ENCODE measurements at regions not wholly inside any gene's neighbourhood (a gene's known extent, or its start where the extent isn't known, plus 50 kb on each side); places are given as distances from the start of the nearest gene placed in this dataset.
"Not testable (repeated sequence)": the region's sequence is repeated elsewhere in the genome, so short reads cannot be mapped to it uniquely, and the experiment has no call there.

DNA sequence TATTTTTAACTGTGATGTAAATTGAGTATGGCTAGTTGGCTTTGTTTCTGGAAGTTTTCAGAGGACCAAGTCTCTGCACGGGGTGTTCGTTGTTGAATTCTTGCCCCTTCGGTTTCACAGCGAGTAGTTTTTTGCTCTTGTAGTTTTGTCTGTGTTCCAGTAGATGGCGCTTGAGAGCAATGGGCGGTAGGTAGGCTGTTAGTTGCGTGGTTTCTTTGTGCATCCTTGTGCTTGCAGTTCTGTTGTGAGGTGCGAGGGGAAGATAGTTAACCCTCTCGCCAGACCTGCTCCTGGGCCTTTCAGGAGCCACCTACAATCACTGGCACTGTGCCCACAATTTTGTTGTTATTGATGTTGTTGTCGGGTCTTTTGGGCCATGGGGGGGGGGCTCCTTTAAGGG lies 118.1 kb downstream of the SPIN4 start:
- H3K27ac Mint-ChIP-seq (ENCODE audit: unreplicated experiment); H3K27me3 Mint-ChIP-seq (ENCODE audit: low read depth); H3K36me3 Mint-ChIP-seq (ENCODE audit: low read depth); H3K4me3 Mint-ChIP-seq (ENCODE audit: unreplicated experiment); H3K9me3 Mint-ChIP-seq (ENCODE audit: low read depth); DNase-seq (ENCODE audit: low spot score); H3K4me1 Mint-ChIP-seq (ENCODE audit: low read depth): not testable (repeated sequence)

DNA sequence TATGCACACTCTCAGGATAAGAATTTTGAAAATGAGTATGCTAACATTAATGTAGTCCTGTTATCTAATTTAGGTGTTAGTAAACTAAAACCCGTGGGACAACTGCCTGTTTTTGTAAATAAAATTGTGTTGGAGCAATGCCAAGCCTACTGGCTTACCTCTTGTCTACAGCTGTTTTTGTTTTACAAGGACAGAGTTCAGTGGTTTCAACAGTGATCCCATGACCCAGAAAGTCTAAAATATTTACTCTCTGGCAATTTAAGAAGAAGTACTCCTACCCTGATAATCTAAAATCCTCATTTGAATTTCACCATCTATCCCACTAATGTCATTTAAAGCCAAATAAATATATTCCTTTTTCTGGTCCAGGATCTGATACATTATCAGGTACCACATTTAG lies 132.9 kb downstream of the SPIN4 start:
- not testable (repeated sequence) for H3K9me3 Mint-ChIP-seq (ENCODE audit: low read depth); H3K27ac Mint-ChIP-seq (ENCODE audit: unreplicated experiment); DNase-seq (ENCODE audit: low spot score); H3K4me3 Mint-ChIP-seq (ENCODE audit: unreplicated experiment); H3K27me3 Mint-ChIP-seq (ENCODE audit: low read depth); H3K4me1 Mint-ChIP-seq (ENCODE audit: low read depth); H3K36me3 Mint-ChIP-seq (ENCODE audit: low read depth)

DNA sequence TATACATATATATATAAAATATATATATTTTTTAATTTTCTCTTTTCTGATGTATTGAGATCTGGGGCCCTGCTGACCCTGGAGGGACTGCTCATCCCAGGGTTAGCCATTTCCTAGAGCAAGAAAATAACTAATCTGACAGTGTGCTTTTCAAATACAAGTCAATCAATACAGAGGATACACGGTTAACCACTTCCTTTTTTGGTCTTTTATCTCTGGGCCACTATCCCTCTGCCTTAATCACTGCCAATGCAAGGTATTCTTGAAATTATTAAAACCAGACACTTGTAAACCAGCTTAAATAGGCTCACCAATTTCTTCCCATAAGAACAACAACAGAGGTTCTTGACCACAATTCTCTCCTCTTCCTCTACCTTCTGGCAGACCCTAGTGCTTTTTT lies 133.6 kb downstream of the SPIN4 start:
- DNase-seq (ENCODE audit: low spot score); H3K36me3 Mint-ChIP-seq (ENCODE audit: low read depth); H3K4me3 Mint-ChIP-seq (ENCODE audit: unreplicated experiment); H3K27ac Mint-ChIP-seq (ENCODE audit: unreplicated experiment); H3K4me1 Mint-ChIP-seq (ENCODE audit: low read depth); H3K9me3 Mint-ChIP-seq (ENCODE audit: low read depth); H3K27me3 Mint-ChIP-seq (ENCODE audit: low read depth): not testable (repeated sequence)

DNA sequence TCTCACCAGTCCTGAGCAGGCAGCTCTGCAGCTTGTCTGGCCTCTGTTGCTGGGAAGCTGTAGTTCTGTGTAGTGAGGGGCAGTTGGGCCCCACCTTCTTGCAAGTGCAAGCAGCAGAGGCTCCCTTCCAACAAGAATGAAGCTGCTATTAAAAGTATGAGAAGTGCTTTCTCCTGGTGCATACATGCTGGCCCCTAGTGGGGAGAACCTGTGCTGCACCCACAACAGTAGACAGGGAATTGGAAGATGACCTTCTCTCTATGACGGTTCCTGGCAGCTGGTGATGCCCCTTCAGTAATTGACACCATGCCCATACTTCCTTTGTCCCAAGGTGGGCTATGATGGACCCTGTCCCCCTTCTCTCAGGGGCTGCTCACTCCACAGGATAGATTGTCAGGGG lies 141.5 kb downstream of the SPIN4 start:
- DNase-seq (ENCODE audit: low spot score); H3K4me3 Mint-ChIP-seq (ENCODE audit: unreplicated experiment); H3K4me1 Mint-ChIP-seq (ENCODE audit: low read depth); H3K27ac Mint-ChIP-seq (ENCODE audit: unreplicated experiment); H3K36me3 Mint-ChIP-seq (ENCODE audit: low read depth); H3K9me3 Mint-ChIP-seq (ENCODE audit: low read depth); H3K27me3 Mint-ChIP-seq (ENCODE audit: low read depth): not testable (repeated sequence)

DNA sequence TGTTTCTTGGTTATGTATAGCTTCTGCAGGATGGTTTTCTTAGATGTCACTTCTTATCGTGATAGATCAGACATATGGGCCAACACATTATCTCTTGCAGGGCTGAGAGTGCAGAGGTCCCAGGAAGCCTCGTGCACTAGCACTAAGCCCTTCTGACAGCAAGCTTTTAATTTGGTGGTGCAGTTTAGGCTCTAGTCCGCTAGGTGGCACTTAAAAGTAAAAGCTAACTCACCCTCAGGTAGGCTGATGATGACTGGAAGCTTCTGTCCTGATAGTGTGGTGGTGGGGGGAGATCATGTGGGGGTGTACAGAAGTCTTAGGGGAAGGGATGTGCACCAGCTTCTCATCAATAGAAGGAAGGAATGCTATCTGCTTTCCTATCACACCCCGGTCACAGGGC lies 142.0 kb downstream of the SPIN4 start:
- not testable (repeated sequence) for H3K27me3 Mint-ChIP-seq (ENCODE audit: low read depth); DNase-seq (ENCODE audit: low spot score); H3K4me3 Mint-ChIP-seq (ENCODE audit: unreplicated experiment); H3K4me1 Mint-ChIP-seq (ENCODE audit: low read depth); H3K27ac Mint-ChIP-seq (ENCODE audit: unreplicated experiment); H3K36me3 Mint-ChIP-seq (ENCODE audit: low read depth); H3K9me3 Mint-ChIP-seq (ENCODE audit: low read depth)

DNA sequence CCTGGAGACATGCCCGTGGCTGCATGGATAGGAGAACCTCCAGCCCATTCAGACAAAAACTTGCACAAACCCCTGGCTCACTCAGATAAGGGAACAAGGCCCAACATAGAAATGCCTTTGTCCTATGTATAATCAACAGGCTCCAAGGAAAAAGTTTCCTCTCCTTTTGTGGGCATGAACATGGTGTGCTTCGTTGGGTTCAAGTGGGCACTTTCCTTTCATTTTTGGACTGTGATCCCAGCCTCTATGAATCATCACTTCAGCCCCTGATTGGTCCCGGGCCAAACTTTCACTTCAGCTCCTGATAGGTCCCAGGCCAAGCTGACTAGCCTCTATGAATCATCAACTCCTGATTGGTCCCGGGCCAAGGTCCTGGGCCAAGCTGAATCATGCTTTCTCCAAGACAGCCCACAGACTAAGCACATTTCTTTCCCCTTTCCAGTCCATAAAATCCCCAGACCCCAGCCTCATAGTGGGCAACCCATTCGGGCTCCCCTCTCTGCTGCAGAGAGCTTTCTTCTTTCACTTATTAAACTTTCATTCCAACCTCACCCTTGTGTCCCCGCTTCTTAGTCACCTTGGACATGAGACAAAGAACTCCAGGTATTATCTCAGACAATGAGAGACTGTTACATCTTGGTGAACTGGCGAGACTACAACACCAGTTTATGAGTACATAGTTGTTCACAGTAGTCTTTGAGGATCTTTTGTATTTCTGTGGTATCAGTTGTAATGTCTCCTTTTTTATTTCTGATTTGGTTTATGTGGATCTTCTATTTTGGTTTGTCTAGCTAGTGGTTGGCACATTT lies 146.7 kb downstream of the SPIN4 start:
- H3K4me3 Mint-ChIP-seq (ENCODE audit: unreplicated experiment); H3K36me3 Mint-ChIP-seq (ENCODE audit: low read depth); H3K4me1 Mint-ChIP-seq (ENCODE audit: low read depth); H3K27ac Mint-ChIP-seq (ENCODE audit: unreplicated experiment); DNase-seq (ENCODE audit: low spot score); H3K9me3 Mint-ChIP-seq (ENCODE audit: low read depth); H3K27me3 Mint-ChIP-seq (ENCODE audit: low read depth): not testable (repeated sequence)

DNA sequence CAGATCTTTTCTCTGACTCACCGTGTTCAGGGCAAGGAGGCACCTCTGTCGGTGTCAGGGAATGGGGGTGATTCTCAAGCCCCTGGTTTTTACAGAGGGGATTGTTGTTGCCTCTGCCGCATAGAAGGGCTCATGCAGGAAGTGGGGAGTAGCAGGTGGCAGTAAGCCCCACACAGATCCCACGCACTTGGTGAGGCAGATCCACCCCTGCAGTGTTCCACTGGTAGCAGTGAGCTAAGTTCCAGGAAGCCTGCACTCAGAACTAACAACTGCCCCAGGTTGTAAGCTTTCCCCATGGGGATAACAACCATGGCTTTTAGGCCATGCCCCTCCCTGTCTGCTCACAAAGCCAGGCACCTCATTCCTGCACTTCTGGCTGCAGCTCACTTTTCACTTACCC lies 149.1 kb downstream of the SPIN4 start:
- H3K27ac Mint-ChIP-seq (ENCODE audit: unreplicated experiment); H3K4me1 Mint-ChIP-seq (ENCODE audit: low read depth); H3K36me3 Mint-ChIP-seq (ENCODE audit: low read depth); DNase-seq (ENCODE audit: low spot score); H3K9me3 Mint-ChIP-seq (ENCODE audit: low read depth); H3K27me3 Mint-ChIP-seq (ENCODE audit: low read depth); H3K4me3 Mint-ChIP-seq (ENCODE audit: unreplicated experiment): not testable (repeated sequence)

DNA sequence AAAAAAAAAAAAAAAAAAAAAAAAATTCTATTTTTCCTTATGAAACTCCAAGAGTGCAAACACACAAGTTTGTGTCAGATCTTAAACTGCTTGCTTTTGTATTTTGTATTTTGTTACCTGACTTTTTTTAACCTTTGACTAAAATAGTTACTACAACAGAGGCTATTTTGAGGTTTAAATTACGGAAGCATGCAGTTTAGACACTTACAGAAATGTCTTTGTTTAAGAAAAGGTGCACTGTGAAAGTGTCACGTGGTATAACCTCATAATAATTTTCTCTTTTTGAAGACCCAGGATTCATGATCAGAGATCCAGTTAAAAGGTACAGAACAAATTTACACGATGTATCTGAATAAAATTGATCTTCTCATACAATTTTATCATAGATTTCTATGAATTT lies 152.4 kb downstream of the SPIN4 start:
- not testable (repeated sequence) for DNase-seq (ENCODE audit: low spot score); H3K4me1 Mint-ChIP-seq (ENCODE audit: low read depth); H3K27me3 Mint-ChIP-seq (ENCODE audit: low read depth); H3K27ac Mint-ChIP-seq (ENCODE audit: unreplicated experiment); H3K36me3 Mint-ChIP-seq (ENCODE audit: low read depth); H3K4me3 Mint-ChIP-seq (ENCODE audit: unreplicated experiment); H3K9me3 Mint-ChIP-seq (ENCODE audit: low read depth)

DNA sequence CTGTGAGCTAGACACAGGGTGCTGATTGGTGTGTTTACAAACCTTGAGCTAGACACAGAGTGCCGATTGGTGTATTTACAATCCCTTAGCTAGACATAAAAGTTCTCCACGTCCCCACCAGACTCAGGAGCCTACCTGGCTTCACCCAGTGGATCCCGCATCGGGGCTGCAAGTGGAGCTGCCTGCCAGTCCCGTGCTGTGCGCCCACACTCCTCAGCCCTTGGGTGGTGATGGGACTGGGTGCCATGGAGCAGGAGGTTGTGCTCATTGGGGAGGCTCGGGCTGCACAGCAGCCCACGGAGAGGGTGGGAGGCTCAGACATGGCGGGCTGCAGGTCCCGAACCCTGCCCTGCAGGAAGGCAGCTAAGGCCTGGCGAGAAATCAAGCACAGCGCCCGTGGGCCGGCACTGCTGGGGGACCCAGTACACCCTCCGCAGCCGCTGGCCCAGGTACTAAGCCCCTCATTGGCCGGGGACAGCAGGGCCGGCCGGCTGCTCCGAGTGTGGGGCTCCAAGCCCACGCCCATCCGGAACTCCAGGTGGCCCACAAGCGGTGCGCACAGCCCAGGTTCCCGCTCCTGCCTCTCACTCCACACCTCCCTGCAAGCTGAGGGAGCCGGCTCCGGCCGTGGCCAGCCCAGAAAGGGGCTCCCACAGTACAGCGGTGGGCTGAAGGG lies 158.6 kb downstream of the SPIN4 start:
- H3K27me3 Mint-ChIP-seq (ENCODE audit: low read depth); H3K9me3 Mint-ChIP-seq (ENCODE audit: low read depth); H3K4me3 Mint-ChIP-seq (ENCODE audit: unreplicated experiment); H3K4me1 Mint-ChIP-seq (ENCODE audit: low read depth); H3K27ac Mint-ChIP-seq (ENCODE audit: unreplicated experiment); H3K36me3 Mint-ChIP-seq (ENCODE audit: low read depth): not testable (repeated sequence)
- DNase-seq (ENCODE audit: low spot score): peak; percentile 87

DNA sequence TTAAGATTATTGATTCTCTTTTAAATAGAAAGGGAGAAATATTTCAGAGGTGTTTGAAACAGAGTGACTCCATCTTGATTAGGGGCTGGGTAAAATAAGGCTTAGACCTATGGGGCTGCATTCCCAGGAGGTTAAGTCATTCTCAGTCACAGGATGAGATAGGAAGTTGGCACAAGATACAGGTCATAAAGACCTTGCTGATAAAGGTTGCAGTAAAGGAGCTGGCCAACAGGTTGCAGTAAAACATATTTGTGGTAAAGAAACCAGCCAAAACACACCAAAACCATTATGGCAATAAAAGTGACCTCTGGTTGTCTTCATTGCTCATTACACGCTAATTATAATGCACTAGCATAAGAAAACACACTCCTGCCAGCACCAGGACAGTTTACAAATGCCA lies 165.0 kb downstream of the SPIN4 start:
- Mint-ChIP-seq H3K27ac (ENCODE audit: unreplicated experiment) (no peak overlapping the region), H3K9me3 (ENCODE audit: low read depth) (peaks cover 11% of the 10 kb centered on the region), H3K27me3 (ENCODE audit: low read depth) (no peaks in the 10 kb centered on the region), H3K36me3 (ENCODE audit: low read depth) (peaks cover 1% of the 10 kb centered on the region), H3K4me3 (ENCODE audit: unreplicated experiment) (no peak overlapping the region), H3K4me1 (ENCODE audit: low read depth) (no peaks in the 10 kb centered on the region)
- TF ChIP-seq, protein P1, sequence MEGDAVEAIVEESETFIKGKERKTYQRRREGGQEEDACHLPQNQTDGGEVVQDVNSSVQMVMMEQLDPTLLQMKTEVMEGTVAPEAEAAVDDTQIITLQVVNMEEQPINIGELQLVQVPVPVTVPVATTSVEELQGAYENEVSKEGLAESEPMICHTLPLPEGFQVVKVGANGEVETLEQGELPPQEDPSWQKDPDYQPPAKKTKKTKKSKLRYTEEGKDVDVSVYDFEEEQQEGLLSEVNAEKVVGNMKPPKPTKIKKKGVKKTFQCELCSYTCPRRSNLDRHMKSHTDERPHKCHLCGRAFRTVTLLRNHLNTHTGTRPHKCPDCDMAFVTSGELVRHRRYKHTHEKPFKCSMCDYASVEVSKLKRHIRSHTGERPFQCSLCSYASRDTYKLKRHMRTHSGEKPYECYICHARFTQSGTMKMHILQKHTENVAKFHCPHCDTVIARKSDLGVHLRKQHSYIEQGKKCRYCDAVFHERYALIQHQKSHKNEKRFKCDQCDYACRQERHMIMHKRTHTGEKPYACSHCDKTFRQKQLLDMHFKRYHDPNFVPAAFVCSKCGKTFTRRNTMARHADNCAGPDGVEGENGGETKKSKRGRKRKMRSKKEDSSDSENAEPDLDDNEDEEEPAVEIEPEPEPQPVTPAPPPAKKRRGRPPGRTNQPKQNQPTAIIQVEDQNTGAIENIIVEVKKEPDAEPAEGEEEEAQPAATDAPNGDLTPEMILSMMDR (IDR thresholded peaks at IDR 0.05): no peak
- DNase-seq (ENCODE audit: low spot score): no peak

DNA sequence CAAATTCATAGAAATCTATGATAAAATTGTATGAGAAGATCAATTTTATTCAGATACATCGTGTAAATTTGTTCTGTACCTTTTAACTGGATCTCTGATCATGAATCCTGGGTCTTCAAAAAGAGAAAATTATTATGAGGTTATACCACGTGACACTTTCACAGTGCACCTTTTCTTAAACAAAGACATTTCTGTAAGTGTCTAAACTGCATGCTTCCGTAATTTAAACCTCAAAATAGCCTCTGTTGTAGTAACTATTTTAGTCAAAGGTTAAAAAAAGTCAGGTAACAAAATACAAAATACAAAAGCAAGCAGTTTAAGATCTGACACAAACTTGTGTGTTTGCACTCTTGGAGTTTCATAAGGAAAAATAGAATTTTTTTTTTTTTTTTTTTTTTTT lies 171.3 kb downstream of the SPIN4 start:
- not testable (repeated sequence) for H3K4me1 Mint-ChIP-seq (ENCODE audit: low read depth); H3K4me3 Mint-ChIP-seq (ENCODE audit: unreplicated experiment); H3K36me3 Mint-ChIP-seq (ENCODE audit: low read depth); H3K9me3 Mint-ChIP-seq (ENCODE audit: low read depth); H3K27me3 Mint-ChIP-seq (ENCODE audit: low read depth); H3K27ac Mint-ChIP-seq (ENCODE audit: unreplicated experiment); DNase-seq (ENCODE audit: low spot score)

DNA sequence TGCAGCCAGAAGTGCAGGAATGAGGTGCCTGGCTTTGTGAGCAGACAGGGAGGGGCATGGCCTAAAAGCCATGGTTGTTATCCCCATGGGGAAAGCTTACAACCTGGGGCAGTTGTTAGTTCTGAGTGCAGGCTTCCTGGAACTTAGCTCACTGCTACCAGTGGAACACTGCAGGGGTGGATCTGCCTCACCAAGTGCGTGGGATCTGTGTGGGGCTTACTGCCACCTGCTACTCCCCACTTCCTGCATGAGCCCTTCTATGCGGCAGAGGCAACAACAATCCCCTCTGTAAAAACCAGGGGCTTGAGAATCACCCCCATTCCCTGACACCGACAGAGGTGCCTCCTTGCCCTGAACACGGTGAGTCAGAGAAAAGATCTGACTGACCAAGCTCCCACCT lies 174.6 kb downstream of the SPIN4 start:
- H3K27ac Mint-ChIP-seq (ENCODE audit: unreplicated experiment); H3K4me1 Mint-ChIP-seq (ENCODE audit: low read depth); H3K4me3 Mint-ChIP-seq (ENCODE audit: unreplicated experiment); H3K9me3 Mint-ChIP-seq (ENCODE audit: low read depth); H3K27me3 Mint-ChIP-seq (ENCODE audit: low read depth); DNase-seq (ENCODE audit: low spot score); H3K36me3 Mint-ChIP-seq (ENCODE audit: low read depth): not testable (repeated sequence)

All from chondrocyte (in vitro differentiated cells).